AG09319 (cell line): ENCODE measurements at regions not wholly inside any gene's neighbourhood (a gene's known extent, or its start where the extent isn't known, plus 50 kb on each side); places are given as distances from the start of the nearest gene placed in this dataset.

Experiments used
- DNase-seq: peaks from one replicate; pipeline ENCODE4 v3.0.0-alpha.2; 2010; ENCODE audit warnings: low read depth; ENCODE audit errors: extremely low read depth
- CTCF ChIP-seq: IDR thresholded peaks from 2 replicates; pipeline ENCODE4 v1.5.1; 2011; ENCODE audit warnings: low read depth, mild to moderate bottlenecking, inconsistent platforms, low read length, moderate library complexity

- DNase-seq = no peak
These were observed 187.8 kb downstream of the GNAT3 start for GRCh38 chr7:80324032-80324431.

GRCh38 chr7:80319461-80319860, 184.8 kb downstream of the GNAI1 start:
- no peak for TF ChIP-seq CTCF
- no peak for DNase-seq

More at GRCh38 chr7:80324032-80324431, 187.8 kb downstream of the GNAT3 start:
- TF ChIP-seq CTCF = no peak

- DNase-seq = no peak
- no peak for TF ChIP-seq CTCF
These were observed 183.4 kb downstream of the GNAI1 start for GRCh38 chr7:80318081-80318480.

- no peak for TF ChIP-seq CTCF
- DNase-seq = no peak
These were observed 182.2 kb downstream of the GNAI1 start for GRCh38 chr7:80316811-80317210.

GRCh38 chr7:80313716-80314115, 179.1 kb downstream of the GNAI1 start:
- TF ChIP-seq CTCF = no peak
- no peak for DNase-seq

GRCh38 chr7:80313067-80313626, 178.5 kb downstream of the GNAI1 start:
- no peak for TF ChIP-seq CTCF
- no peak for DNase-seq

GRCh38 chr7:80312139-80312661, 177.6 kb downstream of the GNAI1 start:
- DNase-seq = peak; percentile 31
- no peak for TF ChIP-seq CTCF
